HG02870 (cell line): ENCODE measurements at regions not wholly inside any gene's neighbourhood (a gene's known extent, or its start where the extent isn't known, plus 50 kb on each side); places are given as distances from the start of the nearest gene placed in this dataset.

Experiments used
- ATAC-seq: cut with Tn5 transposase; IDR thresholded peaks from one replicate; pipeline ENCODE4 v1.9.1; 2021; ENCODE audit warnings: mild to moderate bottlenecking, moderate library complexity; ENCODE audit not compliant: unreplicated experiment

- no peak for ATAC-seq
Measured at GRCh38 chr2:43129676-43130547, 96.5 kb downstream of the ZFP36L2 start.

DNA sequence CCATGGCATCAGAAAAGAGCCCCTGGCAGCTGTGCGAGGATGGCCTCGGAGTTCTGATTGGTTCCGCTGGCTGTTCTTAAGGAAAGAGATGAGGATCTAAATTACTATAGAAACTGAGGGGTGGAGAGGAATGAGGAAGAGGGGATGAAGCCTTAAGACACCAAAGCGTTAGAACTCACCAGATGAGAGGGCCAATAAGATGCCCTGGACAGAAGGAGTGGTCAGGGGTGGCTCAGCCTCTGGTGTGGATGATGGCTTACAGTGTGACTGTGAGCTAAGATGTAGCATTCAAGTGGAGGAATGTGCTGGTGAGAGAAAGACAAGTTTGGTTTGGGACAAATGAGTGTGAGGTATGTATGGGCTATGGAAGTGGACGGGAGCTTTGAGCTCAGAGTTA is 97.8 kb downstream of the ZFP36L2 start:
- ATAC-seq, result no peak

DNA sequence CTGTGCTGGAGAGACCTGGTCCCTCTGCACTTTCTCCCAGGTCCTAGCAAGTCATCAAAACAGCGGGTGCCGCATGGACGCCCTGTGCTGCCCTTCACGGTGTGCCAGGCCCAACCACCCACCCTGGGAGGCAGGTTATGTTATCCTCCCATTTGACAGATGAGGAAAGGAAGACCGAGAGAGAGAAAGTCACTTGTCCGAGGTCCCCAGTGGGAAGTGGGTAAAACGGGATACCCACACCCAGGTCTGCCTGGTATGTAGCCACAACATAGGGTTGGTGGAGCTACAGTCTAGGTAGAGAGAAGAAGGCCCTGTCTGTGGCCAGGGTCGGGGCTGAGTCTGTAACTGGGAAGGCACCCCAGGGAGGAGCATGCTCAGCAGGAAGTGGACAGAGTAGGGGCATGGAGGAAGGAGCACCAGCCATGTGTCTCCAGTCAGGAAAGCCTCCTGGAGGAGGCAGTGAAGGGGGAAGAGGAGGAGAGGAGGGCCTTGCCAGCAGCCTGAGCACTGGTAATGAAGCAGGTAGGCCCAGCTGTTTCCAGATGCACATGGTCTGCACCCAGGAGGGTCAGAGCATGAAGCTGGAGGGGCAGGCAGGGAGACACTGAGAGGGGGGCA is 98.4 kb downstream of the ZFP36L2 start:
- no peak for ATAC-seq

DNA sequence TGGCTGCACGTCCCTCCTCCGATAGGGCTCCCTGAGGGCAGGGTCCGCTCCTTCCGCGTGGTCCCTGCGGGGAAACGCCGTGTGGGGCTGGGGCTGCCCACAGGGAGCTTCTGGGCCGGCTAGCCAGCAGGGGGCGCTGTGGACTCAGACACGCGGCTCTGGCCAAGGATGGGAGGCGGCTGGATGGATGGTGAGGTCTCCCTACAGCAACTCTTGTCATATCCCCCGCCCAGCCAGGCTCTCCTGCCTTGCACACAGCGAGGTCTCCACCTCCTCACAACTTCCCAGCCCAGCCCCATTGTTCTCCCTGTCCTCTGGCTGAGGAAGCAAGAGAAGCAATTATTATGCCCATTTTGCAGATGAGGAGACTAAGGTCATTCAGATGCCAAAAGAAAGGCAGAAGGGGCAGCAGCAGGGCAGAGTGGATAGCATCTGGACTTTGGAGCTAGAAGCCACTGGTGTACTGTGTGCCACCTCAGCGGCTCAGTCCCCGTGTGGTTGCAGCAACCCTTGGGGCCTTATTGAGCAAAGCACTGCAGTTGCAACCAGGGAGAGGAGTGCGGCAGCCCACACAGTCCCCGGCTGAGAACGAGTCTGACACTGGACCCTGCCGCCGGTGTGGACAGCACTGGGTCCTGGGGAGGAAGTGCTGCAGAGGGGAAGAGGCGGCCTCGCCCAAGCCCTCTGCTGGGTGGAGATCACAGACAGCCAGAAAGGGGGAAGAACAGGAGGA is 99.0 kb downstream of the ZFP36L2 start:
- no peak for ATAC-seq

DNA sequence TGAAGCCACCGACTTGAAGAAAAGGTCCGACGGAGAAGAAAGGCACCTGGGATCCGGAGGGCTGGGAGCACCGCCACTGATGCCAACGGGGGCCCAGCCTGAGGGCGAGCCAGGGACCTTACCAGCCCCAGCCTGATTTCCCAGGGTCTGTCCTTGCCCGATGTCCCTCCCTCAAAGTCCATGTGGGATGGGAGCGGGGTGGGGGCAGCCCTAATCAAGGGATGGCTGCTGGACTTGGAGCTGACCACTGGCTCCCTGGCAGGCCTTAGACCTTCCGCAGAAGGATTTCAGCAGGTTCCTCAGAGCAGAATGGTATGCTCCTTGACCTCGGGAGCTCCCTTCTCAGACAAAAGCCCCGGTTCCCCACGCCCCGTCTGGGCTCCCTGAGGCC is 99.6 kb downstream of the ZFP36L2 start:
- no peak for ATAC-seq

DNA sequence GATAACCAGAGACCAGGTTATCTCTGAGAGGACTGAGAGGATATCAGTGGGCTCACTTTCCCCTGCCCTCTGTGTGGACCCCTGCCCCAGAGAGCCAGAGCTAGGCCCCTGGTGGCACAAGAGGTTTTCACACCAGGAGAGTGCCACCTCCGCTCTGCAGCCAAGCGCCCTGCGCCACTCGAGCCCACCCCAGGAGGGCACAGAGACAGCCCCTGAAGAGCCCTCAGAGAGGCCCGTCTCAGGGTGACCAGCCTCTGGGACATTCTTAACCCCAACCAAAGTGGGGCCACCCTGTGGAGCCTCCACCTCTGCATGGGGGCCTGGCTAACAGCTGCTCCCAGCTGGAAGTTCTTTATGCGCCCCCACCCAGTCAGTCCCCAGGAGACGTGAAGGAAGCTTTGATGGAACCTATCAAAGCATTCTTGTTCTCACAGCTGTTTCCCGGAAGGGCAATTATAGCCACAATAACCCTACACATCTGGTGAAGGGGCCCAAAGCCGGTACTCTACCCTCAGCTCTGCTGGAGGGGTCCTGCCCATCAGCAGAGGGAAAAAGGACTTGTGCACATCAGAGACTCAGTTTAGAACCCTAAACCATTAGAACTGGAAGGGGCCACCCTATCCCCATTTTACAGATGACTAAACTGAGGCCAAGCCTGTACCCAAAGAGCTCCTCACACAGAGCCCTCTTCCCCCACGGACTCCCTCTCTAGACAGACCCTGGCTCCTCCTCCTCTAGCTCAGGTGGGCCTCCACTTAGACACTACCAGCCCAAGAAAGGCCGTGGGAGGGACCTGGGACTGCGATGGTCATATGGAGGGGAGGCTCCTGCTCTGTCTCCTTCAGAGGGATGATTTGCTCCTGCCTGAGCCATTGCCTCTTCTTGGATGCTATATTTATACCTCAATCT is 101.1 kb downstream of the ZFP36L2 start:
- no peak for ATAC-seq

DNA sequence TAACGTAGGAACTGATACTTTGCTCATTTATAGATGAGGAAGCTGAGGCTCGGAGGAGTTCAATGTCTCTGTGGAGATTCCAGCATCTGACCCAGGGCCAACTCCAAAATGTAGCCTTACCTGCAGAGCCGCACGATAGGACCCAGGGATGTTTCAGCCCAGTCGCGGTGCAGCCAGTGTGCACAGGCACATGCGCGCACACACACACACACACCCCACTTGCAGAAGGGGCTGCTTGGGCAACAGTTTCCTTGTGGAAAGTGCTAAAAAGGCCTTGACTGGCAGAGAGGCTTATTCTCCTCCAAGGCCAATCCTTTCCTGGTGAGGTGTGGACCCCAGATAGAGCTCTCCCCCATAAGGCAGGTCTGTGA is 101.7 kb downstream of the ZFP36L2 start:
- no peak for ATAC-seq

DNA sequence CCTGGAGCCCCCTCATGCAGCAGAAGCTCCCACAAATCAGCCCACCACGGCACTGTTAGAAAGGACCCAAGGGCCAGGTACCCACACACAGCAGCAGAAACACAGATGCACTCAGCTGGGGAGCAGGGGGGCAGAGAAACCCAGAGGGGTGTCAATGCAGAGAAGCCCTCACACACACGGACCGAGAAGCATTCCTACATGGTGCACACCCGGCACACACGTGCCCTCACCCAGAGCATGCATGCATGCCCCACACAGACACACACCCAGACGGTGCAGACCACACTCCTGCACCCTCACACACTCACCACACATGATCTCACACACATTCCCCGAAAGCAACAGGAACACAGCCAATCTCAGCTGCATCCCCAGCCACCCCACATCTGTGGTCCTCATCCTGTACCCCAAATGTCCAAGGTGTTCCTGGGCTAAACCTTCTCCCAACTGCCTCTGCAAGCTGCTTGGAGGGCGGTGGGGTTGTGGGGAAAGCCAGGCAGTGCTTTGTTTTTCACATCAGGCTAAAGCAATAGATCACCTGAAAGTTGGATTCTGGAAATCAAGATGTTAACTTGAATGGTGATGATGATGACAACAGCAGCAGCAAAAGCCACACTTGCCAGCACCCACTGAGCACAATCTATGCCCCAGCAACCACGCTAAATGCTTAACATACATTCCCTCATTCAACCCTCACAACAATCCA is 102.3 kb downstream of the ZFP36L2 start:
- ATAC-seq, result no peak

DNA sequence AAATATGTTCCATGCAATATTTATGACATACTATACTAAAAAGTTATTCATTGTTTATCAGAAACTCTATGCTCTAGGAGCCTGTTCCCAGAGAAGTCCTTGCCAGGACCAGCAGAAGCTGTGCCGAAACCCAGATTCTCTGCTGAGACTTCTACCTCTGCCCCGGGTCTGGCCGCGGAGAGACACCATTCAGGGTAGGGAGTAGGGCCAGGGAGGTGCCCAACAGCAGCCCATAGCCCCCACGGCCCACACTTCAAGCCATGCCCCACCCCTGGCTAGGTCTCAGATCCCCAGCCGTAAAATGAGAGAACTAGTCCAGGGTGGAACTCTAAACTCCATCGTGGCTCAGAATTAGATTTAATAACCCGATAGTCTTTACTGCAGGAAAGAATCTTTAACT is 102.9 kb downstream of the ZFP36L2 start:
- ATAC-seq, result no peak

DNA sequence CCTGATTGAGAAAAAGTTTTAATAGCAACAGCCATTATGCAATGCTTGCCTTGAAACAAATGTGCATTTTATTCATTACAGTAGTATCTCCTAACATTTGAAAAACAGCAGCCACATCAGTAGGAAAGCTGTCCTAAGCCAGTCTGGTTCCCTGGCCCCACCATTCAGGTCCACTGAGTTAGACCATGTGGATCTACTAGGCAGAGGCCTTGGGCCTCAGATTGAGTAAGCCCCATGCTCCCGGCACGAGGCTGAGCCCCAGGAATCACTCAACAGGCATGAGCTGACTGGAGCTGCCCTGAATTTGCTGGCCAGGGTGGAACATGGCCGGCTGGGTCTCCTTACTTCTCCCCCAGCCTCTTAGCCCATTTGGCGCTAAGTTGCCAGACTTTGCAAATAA is 103.4 kb downstream of the ZFP36L2 start:
- ATAC-seq, result no peak

DNA sequence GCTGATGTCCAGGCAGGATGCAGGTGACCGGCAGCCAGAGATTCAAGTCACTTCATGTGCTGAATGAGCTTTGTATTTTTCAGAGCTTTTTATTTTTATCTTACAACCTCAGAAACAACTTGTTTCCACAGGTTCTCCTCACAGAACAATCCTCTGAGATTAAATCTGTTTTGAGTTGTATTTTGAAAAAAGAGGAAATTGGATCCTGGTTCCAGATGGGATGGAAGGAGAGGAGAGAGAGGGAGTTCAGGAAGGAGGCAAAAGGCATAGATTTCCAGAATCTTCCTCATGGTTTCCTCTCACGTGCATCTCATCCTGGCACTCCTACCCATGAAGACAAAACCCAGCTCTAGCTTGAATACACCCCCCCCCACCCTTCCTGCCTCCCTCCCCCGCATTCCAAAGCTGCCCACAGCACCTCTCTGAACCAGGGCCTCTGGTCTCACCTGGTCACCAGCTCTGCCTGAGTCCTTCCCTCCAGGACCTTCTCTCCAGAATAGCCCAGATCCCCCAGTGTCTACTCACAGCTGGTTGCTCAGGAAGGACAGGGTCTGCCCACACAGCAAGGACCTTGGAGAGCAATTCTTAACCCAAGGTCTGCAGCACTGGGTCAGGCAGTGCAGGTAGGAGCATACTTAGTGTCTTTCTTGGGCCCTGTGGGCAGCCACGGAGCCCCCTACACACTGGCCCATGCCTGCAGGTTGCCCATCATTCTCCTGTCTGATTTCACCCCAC is 104.7 kb downstream of the ZFP36L2 start:
- no peak for ATAC-seq

GRCh38 chr2:43119303-43119702 is 107.1 kb downstream of the ZFP36L2 start:
- ATAC-seq, result no peak

- ATAC-seq, result no peak
Measured at GRCh38 chr2:43117521-43118143, 108.8 kb downstream of the ZFP36L2 start.

- no peak for ATAC-seq
Measured at GRCh38 chr2:43116988-43117387, 109.4 kb downstream of the ZFP36L2 start.

DNA sequence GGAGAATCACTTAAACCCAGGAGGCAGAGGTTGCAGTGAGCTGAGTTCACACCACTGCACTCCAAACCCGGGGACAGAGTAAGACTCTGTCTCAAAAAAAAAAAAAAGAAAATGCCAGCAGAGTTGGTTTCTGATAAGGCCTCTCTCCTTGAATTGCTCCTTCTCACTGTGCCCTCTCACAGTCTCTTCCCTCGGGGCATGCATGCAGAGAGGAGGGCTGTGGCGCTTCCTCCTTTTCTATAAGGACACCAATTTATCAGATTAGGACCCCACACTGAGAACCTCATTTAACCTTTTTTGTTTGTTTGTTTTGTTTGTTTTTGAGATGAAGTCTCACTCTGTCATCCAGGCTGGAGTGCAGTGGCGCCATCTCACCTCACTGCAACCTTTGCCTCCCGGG is 110.5 kb downstream of the ZFP36L2 start:
- no peak for ATAC-seq

GRCh38 chr2:43114210-43114609 is 112.2 kb downstream of the ZFP36L2 start:
- no peak for ATAC-seq

DNA sequence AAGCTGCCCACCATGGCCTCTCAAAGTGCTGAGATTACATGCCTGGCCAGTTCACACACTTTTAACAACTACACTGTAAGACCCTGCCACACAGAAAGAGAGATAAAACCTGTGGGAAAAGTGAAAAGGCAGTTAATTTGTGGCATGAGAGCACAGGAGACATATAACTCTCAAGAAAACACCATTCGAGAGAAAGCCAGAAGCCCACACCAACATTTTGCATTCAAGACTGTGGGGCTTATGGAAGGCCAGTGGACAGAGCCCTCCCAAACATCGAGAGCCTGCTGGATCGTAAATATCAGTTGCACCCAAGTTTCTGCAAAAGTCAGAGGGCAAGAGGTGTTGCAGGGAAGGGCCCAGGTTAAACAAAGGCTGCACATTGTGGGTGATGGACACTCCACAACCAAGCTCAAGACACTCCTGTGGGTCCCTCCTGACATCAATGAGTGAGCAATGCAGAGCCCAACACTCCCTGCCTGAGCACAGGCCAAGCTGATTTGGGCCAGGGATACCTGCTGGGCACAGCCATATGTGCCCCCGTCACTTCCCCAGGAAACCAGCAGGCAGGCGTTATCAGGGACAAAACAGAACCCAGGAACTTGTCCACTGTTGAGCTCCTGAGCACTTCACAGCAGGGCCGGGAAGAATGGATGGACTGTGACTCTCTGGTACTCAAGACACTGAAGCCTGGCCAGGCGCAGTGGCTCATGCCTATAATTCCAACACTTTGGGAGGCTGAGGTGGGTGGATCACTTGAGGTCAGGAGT is 114.4 kb downstream of the ZFP36L2 start:
- no peak for ATAC-seq

GRCh38 chr2:43110442-43110871 is 115.9 kb downstream of the ZFP36L2 start:
- ATAC-seq, result no peak
